Activated T-cell treated with anti-CD3 and anti-CD28 coated beads for 1 hour (primary cell): ENCODE measurements at regions not wholly inside any gene's neighbourhood (a gene's known extent, or its start where the extent isn't known, plus 50 kb on each side); places are given as distances from the start of the nearest gene placed in this dataset.

Source experiments
- DNase-seq: peaks from one replicate; pipeline ENCODE4 v3.0.0-alpha.2; 2020; ENCODE audit warnings: low read depth

DNA sequence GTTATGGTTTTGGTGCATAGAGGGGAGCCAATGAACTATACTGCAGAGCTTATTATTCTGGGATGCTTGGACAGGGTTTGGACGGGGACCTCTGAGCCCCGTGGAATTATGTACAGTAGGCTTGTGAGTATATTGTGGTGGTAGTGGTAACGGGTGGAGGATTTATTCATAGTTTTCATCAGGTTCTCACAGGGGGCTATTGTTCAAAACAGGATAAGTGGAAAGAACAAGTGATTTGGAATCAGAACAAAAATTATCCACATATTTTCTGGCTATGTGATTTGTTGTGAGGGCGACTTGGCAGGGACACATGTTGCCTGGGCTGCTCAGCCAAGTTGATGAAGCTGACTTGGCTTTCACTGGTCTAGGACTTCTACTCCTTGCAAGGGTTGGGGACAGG lies 64.6 kb upstream of the ELOVL5 start:
- DNase-seq = no peak

DNA sequence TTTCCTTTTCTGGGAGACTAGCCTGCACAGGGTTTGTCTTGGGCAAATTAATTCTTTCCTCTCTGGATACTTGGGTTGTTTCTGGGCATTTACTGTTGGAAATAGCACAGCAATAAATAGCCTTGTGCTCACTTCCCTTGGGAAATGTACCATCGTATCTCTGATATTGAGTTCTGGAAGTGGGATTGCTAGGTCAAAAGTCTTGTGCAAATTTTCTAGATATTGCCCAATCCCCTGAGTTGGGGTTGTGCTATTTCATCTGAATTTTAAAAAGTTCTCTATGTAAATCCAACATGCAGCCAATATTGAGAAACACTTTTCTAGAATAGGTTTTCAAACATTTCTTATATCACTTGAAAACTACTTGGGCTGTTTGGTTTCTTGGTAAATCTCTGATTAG lies 64.0 kb upstream of the ELOVL5 start:
- no peak for DNase-seq

DNA sequence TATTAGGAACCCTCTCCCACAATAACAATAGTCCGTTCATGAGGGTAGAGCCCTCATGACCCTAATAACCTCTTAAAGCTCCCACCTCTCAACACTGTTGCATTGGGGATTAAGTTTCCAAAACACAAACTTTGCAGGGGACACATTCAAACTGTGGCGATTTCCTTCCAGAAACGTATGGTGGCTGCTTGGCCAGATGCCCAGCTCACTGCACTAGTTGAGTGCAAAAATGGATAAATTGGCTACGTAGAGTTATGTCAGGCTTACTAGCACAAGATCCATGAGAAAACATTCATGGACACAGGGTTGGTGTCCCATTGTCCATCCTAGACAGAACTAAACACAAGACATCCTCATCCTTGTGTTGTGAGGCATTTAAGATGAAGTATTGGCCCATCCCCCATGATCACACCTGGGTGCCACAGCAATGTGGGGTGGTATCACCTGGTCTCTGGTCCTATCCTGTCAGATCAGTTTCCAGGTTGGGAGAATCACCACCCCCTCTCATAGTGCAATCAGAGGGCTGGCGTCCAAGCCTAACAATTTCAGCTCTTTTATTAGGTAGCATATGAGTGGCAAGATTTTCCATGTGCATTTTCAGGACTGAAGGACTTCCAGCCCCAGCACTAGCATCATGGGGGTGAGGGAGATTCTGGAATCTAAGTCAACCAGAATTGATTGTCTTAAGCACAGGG lies 63.4 kb upstream of the ELOVL5 start:
- no peak for DNase-seq

DNA sequence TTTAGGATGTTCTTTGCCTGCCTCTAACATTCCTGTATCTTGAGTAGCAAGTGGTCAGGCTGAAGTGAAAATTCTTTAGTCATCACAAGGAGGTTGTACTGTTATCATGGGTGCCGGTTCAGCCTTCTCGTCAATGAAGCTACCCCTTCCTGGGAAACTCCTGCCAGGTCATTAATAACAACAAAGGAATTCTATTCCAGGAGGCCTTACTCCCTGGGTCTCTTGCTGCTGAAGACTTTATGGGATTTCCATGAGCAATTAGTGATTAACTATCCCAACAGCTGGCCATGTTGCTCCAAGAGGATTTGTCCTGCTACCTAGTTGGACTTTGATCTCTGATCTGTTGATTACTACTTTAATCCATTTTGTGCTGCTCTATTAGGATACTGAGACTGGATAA lies 62.7 kb upstream of the ELOVL5 start:
- no peak for DNase-seq

DNA sequence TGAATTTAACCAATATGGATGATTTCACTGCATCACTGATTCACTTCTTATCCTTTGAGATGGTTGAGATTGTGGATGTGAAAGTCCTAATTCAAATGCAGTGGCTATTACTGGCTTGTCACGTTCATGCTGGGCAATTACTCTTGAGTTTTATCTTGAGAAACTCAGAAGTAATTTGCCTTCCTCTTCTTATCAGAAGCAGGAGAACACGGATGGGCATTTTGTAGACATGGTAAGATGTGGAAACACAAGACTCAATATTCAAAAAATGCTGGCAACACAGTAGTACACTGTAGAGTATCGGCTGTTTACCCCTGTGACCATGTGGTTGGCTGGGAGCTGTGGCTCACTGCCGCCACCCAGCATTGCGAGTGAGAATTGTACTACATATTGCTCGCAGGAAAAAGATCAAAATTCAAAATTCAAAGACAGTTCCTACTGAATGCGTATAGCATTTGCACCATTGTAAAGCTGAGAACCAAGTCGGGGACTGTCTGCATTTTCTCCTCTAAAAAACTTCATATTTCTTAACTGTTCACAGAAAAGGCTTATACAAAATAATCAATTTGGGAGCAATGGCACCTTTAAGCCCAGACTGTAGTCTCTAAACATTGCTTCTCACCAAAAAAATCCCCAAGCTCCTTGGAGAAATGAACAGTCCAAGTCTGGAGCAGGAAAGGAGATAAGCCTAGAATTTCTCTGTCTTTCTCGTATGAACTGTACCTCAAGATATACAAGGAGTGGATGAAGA lies 61.9 kb upstream of the ELOVL5 start:
- DNase-seq = peak; percentile 45

DNA sequence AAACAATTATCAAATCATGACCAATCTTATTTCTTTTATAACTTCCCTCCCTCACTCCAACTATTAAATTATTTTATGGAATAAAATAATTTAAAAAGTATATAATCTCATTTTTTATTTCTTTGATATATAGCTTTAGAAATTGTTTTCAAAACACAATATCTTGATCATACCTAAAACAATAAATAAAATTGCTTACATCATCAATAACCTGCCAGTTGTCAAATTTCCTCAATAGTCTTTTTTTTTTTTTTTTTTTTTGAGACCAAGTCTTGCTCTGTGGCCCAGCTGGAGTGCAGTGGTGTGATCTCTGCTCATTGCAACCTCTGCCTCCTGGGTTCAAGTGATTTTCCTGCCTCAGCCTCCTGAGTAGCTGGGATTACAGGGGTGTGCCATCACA lies 60.1 kb upstream of the ELOVL5 start:
- DNase-seq = no peak

DNA sequence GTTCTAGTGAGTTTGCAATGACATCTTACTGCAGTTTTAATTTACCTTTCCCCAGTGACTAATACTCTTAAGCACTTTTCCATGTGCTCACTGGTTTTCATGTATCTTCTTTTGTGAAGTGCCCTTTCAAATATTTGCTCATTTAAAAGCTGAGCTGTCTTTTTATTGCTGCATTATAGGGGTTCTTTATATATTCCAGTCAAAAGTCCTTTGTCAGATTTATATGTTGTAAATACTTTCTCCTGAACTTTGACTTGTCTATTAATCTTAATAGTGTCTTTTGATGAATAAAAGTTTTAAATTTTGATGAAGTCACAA lies 50.2 kb upstream of the ELOVL5 start:
- no peak for DNase-seq

DNA sequence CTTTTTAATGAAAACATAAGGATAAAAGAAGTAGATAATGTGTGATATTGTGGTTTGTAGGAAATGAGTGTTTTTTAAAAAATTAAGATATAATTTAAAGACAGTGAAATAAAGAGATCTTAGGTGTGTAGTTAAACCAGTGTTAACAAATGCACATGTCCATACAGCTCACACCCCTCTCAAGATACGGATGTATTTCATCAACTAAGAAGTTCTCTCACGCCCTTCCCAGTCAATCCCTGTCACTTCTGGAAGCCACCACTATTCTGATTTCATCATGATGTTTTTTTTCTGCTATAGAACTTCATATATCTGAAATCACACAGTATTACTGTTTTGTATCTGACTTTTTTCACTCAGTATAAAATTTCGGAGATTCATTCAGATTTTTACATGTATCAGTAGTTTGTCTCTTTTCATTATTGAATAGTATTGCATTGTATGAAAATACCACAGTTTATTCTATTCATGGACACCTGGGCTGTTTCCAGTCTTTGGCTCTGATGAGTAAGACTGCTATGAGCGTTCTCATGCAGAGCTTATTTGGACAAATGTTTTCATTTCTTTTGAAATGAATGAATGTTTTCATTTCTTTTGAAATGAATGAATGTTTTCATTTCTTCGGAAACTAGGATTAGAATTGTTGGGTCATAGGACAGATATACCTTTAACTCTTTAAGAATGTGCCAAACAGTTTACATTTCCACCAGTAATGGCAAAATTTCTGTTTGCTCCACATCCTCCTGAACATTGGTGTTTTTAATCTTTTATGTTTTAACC lies 49.7 kb upstream of the ELOVL5 start:
- DNase-seq = no peak
